Lower leg skin (tissue), 4 donors: ENCODE measurements at regions not wholly inside any gene's neighbourhood (a gene's known extent, or its start where the extent isn't known, plus 50 kb on each side); places are given as distances from the start of the nearest gene placed in this dataset.

Experiments used
- DNase-seq, 2 donors: peaks; one replicate each; pipeline ENCODE4 v3.0.0-alpha.2; 2019; ENCODE audit warnings: low spot score in 2 of 2
- H3K4me3 ChIP-seq: fragments of 200-600 bp; sonication (generic); 2 replicates; pipeline ENCODE4 v1.5.1; 2017; ENCODE audit warnings: mild to moderate bottlenecking, low read depth; ENCODE audit not compliant: poor library complexity, severe bottlenecking
- CTCF ChIP-seq, 3 donors: fragments of 450-650 bp; IDR thresholded peaks; one replicate each; pipeline ENCODE4 v1.5.1; 2016; ENCODE audit warnings: antibody characterized with exemption in 3 of 3, mild to moderate bottlenecking in 3 of 3, moderate library complexity in 2 of 3
- POLR2A ChIP-seq, 2 donors: fragments of 450-650 bp; IDR thresholded peaks; one replicate each; pipeline ENCODE4 v1.6.1; 2016 to 2017; ENCODE audit warnings: antibody characterized with exemption in 2 of 2, mild to moderate bottlenecking in 1 of 2, moderate library complexity in 1 of 2
- WGBS, 2 donors: methylation state at CpG; one replicate each; pipeline ENCODE4 v1.1.5; 2018; 5-methylcytosine and 5-hydroxymethylcytosine counted together
- intact Hi-C: fragments of 100-400 bp; cut with DNase I; formaldehyde crosslinking; loops from one replicate; pipeline ENCODE4 v1.15.0; 2023; ENCODE audit warnings: low total_unique reads

DNA sequence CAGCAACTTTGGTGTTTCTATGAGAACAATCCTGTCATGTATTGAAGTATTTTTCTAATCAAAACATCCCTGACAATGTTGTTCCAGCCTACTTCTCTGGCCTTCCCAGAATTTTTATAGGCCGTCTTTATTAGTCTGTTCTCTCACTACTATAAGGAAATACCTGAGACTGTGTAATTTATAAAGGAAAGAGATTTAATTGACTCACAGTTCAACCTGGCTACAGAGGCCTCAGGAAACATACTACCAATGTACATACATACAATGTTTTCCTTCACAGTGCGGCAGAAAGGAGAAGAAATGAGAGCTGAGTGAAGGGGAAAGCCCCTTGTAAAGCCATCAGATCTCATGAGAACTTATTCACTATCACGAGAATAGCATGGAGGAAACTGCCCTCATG lies 484.7 kb upstream of the PODXL start:
- TF ChIP-seq CTCF (IDR thresholded peaks at IDR 0.05) (no peak), POLR2A (IDR thresholded peaks at IDR 0.05) (no peak)
- no peak overlapping the region for H3K4me3 ChIP-seq
- no peak for DNase-seq
- WGBS, 2 donors, result 82 to 90% methylated on average over 3 of the region's 3 CpGs
- intact Hi-C loops, result no loop called here

- no peak for TF ChIP-seq POLR2A (IDR thresholded peaks at IDR 0.05)
- no peak for TF ChIP-seq CTCF (IDR thresholded peaks at IDR 0.05)
- 63 to 76% methylated on average over 9 of the region's 9 CpGs for WGBS, 2 donors
- intact Hi-C loops, result no loop called here
- no peak for DNase-seq
- H3K4me3 ChIP-seq, result no peak overlapping the region
These were observed 479.3 kb upstream of the PODXL start for GRCh38 chr7:132035517-132036362.

DNA sequence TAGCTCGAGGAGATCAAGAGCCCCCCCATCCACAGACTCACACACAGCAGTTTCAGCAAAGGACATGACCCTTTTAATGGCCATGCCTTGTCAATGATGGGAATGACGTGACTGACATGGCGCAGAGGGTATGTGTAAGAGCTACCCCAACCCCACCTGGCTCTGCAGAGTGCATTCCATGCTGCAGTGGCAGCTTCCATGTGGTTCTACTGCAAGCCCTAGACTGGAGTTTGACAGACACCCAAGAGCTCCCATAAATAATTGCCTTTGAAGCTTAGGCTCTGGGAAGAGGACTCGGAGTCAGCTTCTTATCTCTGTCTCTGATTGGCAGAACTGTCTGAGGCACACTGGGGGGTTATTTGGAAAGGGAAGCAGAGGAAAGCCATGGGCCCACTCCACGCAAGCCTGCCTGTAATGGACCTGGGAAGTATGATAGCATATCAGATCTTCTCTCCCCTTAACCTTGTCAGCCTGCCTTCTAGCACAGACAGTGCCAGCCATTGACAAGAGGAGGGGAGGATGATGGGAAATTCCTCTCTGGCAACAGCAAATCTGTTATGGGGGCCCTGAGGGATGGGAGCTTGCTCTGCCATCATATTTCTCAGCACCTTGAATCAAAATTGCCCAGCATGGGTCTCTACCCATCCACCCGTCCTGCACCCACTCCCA lies 478.5 kb upstream of the PODXL start:
- intact Hi-C loops, result no loop called here
- WGBS, 2 donors, result 65 to 75% methylated on average over 6 of the region's 6 CpGs
- no peak for DNase-seq
- TF ChIP-seq CTCF (IDR thresholded peaks at IDR 0.05), result no peak
- no peak for TF ChIP-seq POLR2A (IDR thresholded peaks at IDR 0.05)
- no peak overlapping the region for H3K4me3 ChIP-seq

DNA sequence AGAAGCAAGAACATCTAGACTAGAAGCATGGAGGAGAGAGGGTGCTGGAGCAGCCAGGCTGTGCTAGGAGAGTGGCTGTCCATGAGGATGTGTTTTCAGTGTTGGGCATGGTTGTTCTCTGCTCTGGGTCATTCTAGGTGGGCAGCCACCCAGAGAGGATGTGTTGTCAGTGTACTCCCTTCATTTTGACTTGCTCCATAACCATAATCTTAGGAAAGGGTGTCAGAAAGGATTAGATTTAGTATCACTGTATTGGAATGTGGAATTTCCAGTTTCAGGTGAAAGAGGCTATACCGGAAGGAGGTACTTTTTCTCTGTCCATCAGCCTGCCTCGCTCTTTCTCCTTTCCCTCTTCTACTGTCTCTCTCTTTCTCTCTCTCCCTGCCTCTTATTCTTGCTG lies 474.5 kb upstream of the PODXL start:
- TF ChIP-seq CTCF (IDR thresholded peaks at IDR 0.05), result no peak
- TF ChIP-seq POLR2A (IDR thresholded peaks at IDR 0.05), result no peak
- WGBS, 2 donors, result 49 to 63% methylated on average over 2 of the region's 2 CpGs
- intact Hi-C loops, result no loop called here
- DNase-seq, result no peak
- H3K4me3 ChIP-seq, result no peak overlapping the region

- WGBS, 2 donors, result 24 to 30% methylated on average over 3 of the region's 3 CpGs
These were observed 473.7 kb upstream of the PODXL start for GRCh38 chr7:132030086-132030568.

More at GRCh38 chr7:132030086-132030568, 473.7 kb upstream of the PODXL start:
- no peak for DNase-seq
- H3K4me3 ChIP-seq, result no peak overlapping the region
- intact Hi-C loops, result no loop called here
- TF ChIP-seq CTCF (IDR thresholded peaks at IDR 0.05) (no peak), POLR2A (IDR thresholded peaks at IDR 0.05) (no peak)
